ENCODE measurements at regions not wholly inside any gene's neighbourhood (a gene's known extent, or its start where the extent isn't known, plus 50 kb on each side); places are given as distances from the start of the nearest gene placed in this dataset.
"Not testable (repeated sequence)": the region's sequence is repeated elsewhere in the genome, so short reads cannot be mapped to it uniquely, and the experiment has no call there.

DNA sequence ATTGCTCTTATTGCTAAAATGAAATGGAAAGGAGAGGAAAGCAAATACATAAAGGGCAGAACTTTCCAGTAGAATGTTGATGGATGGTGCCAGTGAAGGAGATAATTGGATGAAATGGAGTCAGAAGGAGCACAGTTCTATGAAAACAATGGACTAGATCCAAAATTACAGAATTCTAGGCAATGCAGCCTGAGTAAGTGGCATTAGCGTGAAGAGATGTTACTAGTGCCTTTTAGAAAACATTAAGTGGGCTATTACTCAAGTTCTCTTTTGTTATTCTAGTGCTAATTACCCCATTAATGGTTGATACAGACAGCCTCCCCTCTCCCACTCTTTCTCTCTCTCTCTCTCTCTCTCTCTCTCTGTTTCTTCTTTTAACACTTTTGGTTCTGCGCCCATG lies 209.5 kb upstream of the RGS17 start:
- Histone ChIP-seq H3K27me3 (no peaks in the 10 kb centered on the region), H3K4me3 (no peak overlapping the region), H3K27ac (no peak overlapping the region), H3K4me1 (no peaks in the 10 kb centered on the region), H3K9me3 (no peaks in the 10 kb centered on the region), H3K9ac (ENCODE audit: low read depth in 2 of 2, low read length in 2 of 2) (no peak overlapping the region), H3K36me3 (no peaks in the 10 kb centered on the region)
- intact Hi-C loops (cut with DNase I) = no loop called here
- DNase-seq = no peak
- TF ChIP-seq CTCF (IDR thresholded peaks at IDR 0.05) = no peak

DNA sequence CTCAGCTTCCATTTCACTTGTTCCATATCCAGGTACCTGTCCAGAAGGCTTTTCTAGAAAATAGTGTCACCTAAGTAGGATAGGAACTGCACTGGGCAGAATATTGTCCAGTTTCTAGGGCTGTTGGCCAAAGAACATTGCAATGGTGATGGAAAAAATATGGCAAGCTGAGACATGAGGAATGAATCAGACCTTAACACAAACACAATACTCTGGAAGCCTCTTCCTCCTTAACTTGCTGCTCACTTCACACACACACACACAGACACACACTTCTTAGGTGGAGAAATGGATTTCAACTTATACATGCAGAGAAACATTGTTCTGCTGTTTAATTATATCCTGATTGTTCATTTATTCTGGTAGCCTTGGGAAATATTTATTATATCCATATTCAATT lies 203.0 kb upstream of the RGS17 start:
- TF ChIP-seq CTCF (IDR thresholded peaks at IDR 0.05) = no peak
- H3K4me1 ChIP-seq = no peaks in the 10 kb centered on the region
- DNase-seq = no peak
- no peak overlapping the region for H3K27ac ChIP-seq
- intact Hi-C loops (cut with DNase I) = no loop called here
- no peak overlapping the region for H3K9ac ChIP-seq (ENCODE audit: low read depth in 2 of 2, low read length in 2 of 2)
- H3K4me3 ChIP-seq = no peak overlapping the region
- no peaks in the 10 kb centered on the region for H3K36me3 ChIP-seq
- no peaks in the 10 kb centered on the region for H3K27me3 ChIP-seq
- no peaks in the 10 kb centered on the region for H3K9me3 ChIP-seq

GRCh38 chr6:153331221-153331620 lies 200.1 kb upstream of the RGS17 start:
- H3K27me3 ChIP-seq; H3K9ac ChIP-seq (ENCODE audit: low read depth in 2 of 2, low read length in 2 of 2); H3K27ac ChIP-seq; intact Hi-C loops (cut with DNase I); H3K9me3 ChIP-seq; H3K4me1 ChIP-seq; DNase-seq; H3K36me3 ChIP-seq; H3K4me3 ChIP-seq: not testable (repeated sequence)

GRCh38 chr6:153328194-153328593 lies 197.1 kb upstream of the RGS17 start:
- no peak for TF ChIP-seq CTCF (IDR thresholded peaks at IDR 0.05)
- H3K9ac ChIP-seq (ENCODE audit: low read depth in 2 of 2, low read length in 2 of 2) = no peak overlapping the region
- no peaks in the 10 kb centered on the region for H3K9me3 ChIP-seq
- H3K27ac ChIP-seq = no peak overlapping the region
- H3K36me3 ChIP-seq = no peaks in the 10 kb centered on the region
- H3K4me1 ChIP-seq = no peaks in the 10 kb centered on the region
- no peak for DNase-seq
- H3K4me3 ChIP-seq = no peak overlapping the region
- H3K27me3 ChIP-seq = no peaks in the 10 kb centered on the region
- intact Hi-C loops (cut with DNase I) = no loop called here

- no peak for TF ChIP-seq CTCF (IDR thresholded peaks at IDR 0.05)
- H3K4me3 ChIP-seq = no peak overlapping the region
- H3K36me3 ChIP-seq = no peaks in the 10 kb centered on the region
- intact Hi-C loops (cut with DNase I) = no loop called here
- H3K27ac ChIP-seq = no peak overlapping the region
- H3K4me1 ChIP-seq = no peaks in the 10 kb centered on the region
- no peak for DNase-seq
- no peak overlapping the region for H3K9ac ChIP-seq (ENCODE audit: low read depth in 2 of 2, low read length in 2 of 2)
- H3K9me3 ChIP-seq = no peaks in the 10 kb centered on the region
- no peaks in the 10 kb centered on the region for H3K27me3 ChIP-seq
Measured at GRCh38 chr6:153325661-153326060, 194.6 kb upstream of the RGS17 start.

- H3K36me3 ChIP-seq = no peaks in the 10 kb centered on the region
- H3K4me1 ChIP-seq = no peaks in the 10 kb centered on the region
- no peak overlapping the region for H3K4me3 ChIP-seq
- intact Hi-C loops (cut with DNase I) = loop anchor here (5.0 to 10.0 kb wide), 2 partner anchors 80 to 278 kb away; no protein-coding TSS in a partner anchor
- no peak overlapping the region for H3K9ac ChIP-seq (ENCODE audit: low read depth in 2 of 2, low read length in 2 of 2)
- H3K27me3 ChIP-seq = no peaks in the 10 kb centered on the region
- H3K9me3 ChIP-seq = no peaks in the 10 kb centered on the region
- TF ChIP-seq CTCF (IDR thresholded peaks at IDR 0.05) = peak; percentile 38
- peak; percentile 35 for DNase-seq
- no peak overlapping the region for H3K27ac ChIP-seq
Measured at GRCh38 chr6:153312634-153313033, 181.6 kb upstream of the RGS17 start.
